ENCODE measurements at regions not wholly inside any gene's neighbourhood (a gene's known extent, or its start where the extent isn't known, plus 50 kb on each side); places are given as distances from the start of the nearest gene placed in this dataset.
"Not testable (repeated sequence)": the region's sequence is repeated elsewhere in the genome, so short reads cannot be mapped to it uniquely, and the experiment has no call there.

GRCh38 chr5:25974451-25974850, 1063.9 kb downstream of the CDH9 start:
- no peak for DNase-seq (ENCODE audit: low read depth)
- H3K4me3 ChIP-seq (ENCODE audit: low read depth, low read length): no peak overlapping the region
- no peak for TF ChIP-seq CTCF (conservative IDR thresholded peaks at IDR 0.05; ENCODE audit: low read depth, low read length)

DNA sequence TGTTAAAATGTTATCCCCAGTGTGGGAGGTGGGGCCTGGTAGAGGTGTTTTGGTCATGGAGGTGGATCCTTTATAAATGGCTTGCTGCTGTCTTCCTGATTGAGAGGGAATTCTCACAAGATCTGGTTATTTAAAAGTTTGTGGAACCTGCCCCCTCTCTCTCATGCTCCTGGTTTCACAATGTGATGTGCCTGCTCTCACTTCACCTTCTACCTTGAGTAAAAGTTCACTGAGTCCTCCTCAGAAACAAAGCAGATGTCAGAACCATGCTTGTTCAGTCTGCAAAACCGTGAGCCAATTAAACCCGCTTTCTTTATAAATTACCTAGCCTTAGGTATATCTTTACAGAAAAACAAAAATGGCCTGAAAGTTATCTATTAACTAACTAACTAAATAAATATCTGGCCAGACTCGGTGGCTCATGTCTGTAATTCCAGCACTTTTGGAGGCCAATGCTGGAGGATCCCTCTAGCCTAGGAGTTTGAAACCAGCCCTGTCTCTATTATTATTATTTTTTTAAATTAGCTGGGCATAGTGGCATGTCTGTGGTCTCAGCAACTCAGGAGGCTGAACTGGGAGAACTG, 1067.4 kb downstream of the CDH9 start:
- no peak overlapping the region for H3K4me3 ChIP-seq (ENCODE audit: low read depth, low read length)
- TF ChIP-seq CTCF (conservative IDR thresholded peaks at IDR 0.05; ENCODE audit: low read depth, low read length): no peak
- DNase-seq (ENCODE audit: low read depth): no peak

DNA sequence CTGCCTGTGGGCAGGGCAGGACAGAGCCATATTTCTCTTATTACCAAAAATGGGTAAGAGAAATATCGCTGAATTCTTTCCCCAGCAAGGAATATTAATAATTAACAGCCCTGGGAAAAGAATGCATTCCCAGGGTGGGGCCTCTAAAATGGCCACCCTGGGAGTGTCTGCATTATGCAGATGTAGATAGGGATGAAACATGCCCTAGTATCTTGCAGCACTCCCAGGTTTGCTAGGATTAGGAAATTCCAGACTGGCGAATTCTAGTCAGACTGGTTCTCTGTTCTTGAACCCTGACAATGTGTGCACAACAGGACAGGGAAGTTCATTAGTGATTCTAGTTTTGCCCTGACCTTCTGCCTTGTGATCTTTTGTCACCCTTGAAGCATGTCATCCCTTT, 1069.3 kb downstream of the CDH9 start:
- DNase-seq (ENCODE audit: low read depth); H3K4me3 ChIP-seq (ENCODE audit: low read depth, low read length): not testable (repeated sequence)

- no peak for DNase-seq (ENCODE audit: low read depth)
- TF ChIP-seq CTCF (conservative IDR thresholded peaks at IDR 0.05; ENCODE audit: low read depth, low read length): no peak
- H3K4me3 ChIP-seq (ENCODE audit: low read depth, low read length): no peak overlapping the region
These were observed 1074.4 kb downstream of the CDH9 start for GRCh38 chr5:25964009-25964372.

GRCh38 chr5:25963251-25964008, 1075.0 kb downstream of the CDH9 start:
- no peak overlapping the region for H3K4me3 ChIP-seq (ENCODE audit: low read depth, low read length)
- TF ChIP-seq CTCF (conservative IDR thresholded peaks at IDR 0.05; ENCODE audit: low read depth, low read length): no peak
- no peak for DNase-seq (ENCODE audit: low read depth)

DNA sequence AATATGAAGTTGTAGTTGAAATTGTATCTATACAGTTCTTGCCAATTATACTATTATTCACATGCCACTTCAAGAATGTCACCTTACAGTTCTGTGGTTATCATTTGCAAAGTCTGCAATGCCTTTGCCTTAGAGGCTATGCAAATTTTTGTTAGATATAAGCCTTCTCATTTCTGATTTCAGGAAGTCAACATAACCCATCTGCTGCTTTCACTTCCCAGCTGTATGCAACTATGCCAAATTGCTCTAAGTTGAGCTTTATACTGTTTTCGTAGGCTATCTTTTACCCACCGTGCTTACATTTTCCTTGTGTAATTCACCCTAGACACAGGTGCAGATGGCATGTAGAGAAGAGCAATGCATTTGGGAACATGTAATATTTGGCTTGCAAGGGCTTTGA, 1083.0 kb downstream of the CDH9 start:
- no peak for TF ChIP-seq CTCF (conservative IDR thresholded peaks at IDR 0.05; ENCODE audit: low read depth, low read length)
- no peak overlapping the region for H3K4me3 ChIP-seq (ENCODE audit: low read depth, low read length)
- DNase-seq (ENCODE audit: low read depth): no peak

- TF ChIP-seq CTCF (conservative IDR thresholded peaks at IDR 0.05; ENCODE audit: low read depth, low read length): no peak
- no peak for DNase-seq (ENCODE audit: low read depth)
- H3K4me3 ChIP-seq (ENCODE audit: low read depth, low read length): no peak overlapping the region
These were observed 1087.7 kb downstream of the CDH9 start for GRCh38 chr5:25950681-25951080.
